ENCODE measurements at regions not wholly inside any gene's neighbourhood (a gene's known extent, or its start where the extent isn't known, plus 50 kb on each side); places are given as distances from the start of the nearest gene placed in this dataset.
A peak's percentile ranks its signal among the peaks of the same experiment; 100 is the strongest.

DNA sequence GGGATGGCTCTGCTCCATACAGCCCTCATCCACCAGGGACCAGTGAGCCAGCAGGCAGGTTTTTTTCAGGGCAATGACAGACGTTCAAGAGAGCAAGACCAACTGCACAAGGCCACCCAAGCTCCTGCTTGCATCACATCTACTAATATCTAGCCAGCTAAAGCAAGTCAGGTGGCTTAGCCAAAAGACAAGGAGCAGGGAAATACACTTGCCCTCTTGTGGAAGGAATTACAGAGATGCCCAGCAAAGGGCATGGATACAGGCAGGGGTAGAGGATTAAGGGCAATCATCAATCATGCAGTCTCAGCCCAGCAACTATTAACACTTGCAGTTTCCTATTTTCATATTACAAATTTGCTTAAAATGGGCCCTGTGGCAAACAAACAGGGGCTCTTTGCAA lies 81.5 kb upstream of the NTRK3 start:
- H3K9me3 ChIP-seq (ENCODE audit: insufficient read depth, low read depth, low read length): no peaks in the 10 kb centered on the region
- no peak overlapping the region for H3K4me2 ChIP-seq (ENCODE audit: low read depth, low read length, poor library complexity, severe bottlenecking)
- H3K9me2 ChIP-seq (replicated peaks; ENCODE audit: low read depth, low read length): no peaks in the 10 kb centered on the region
- no peaks in the 10 kb centered on the region for H3K36me3 ChIP-seq (ENCODE audit: insufficient read depth, low read length)
- no peak overlapping the region for H3K9ac ChIP-seq (ENCODE audit: low read depth, low read length, poor library complexity, severe bottlenecking)
- no peaks in the 10 kb centered on the region for H3F3A ChIP-seq (ENCODE audit: low read depth)
- no peak for TF ChIP-seq EZH2phosphoT487 (IDR thresholded peaks at IDR 0.05; ENCODE audit: borderline replicate concordance)
- TF ChIP-seq CTCF (conservative IDR thresholded peaks at IDR 0.05; ENCODE audit: low read length): no peak
- no peaks in the 10 kb centered on the region for H3K79me2 ChIP-seq (ENCODE audit: insufficient read depth, low read length)
- H3K4me3 ChIP-seq (ENCODE audit: low read length, poor library complexity, severe bottlenecking): no peak overlapping the region
- H2AFZ ChIP-seq (ENCODE audit: low read length): no peak overlapping the region
- no peaks in the 10 kb centered on the region for H3K4me1 ChIP-seq (ENCODE audit: insufficient read depth, low read length, poor library complexity, severe bottlenecking)
- H4K20me1 ChIP-seq (ENCODE audit: insufficient read depth, low read length, poor library complexity, severe bottlenecking): no peaks in the 10 kb centered on the region
- no peaks in the 10 kb centered on the region for H3K27me3 ChIP-seq (ENCODE audit: insufficient read depth, low read length, poor library complexity, severe bottlenecking)

DNA sequence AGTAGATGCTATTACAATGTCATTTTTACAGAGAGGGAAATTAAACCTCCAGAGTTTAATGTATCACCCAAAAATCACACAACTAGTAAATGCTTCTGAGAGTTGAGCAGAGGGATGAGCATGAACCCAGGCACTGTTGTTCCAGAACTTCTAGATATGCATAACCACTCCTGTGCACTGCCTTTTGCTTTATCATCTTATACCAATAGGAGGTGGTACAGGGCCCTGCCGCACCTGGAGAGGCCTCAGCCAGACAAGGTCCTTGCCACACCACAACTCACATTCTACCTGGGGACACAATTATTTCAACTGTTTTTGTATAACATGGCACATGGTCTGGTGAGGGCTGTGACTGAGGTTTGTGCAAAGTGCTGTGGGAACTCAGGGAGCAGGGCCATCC lies 78.5 kb upstream of the NTRK3 start:
- no peak overlapping the region for H2AFZ ChIP-seq (ENCODE audit: low read length)

DNA sequence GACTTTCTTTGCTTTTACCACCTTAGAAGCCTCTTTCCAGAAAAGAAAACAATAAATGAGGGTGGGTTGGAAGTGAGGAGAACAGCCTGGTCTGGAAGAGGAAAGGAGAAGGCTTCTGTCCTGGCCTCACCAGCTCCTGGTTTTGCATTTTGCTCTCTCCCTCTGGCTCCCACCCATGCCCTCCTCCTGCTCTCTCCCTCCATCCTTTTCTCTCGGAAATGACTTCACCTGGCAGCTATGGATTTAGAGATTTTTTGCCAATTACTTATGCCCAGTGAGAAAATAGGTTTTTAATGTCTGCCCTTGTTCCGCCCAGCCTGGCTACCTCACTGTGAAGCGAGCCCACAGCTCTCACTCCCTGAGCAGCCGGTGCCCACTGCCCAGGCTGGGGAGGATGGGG lies 77.9 kb upstream of the NTRK3 start:
- TF ChIP-seq CTCF (conservative IDR thresholded peaks at IDR 0.05; ENCODE audit: low read length) (no peak), EZH2phosphoT487 (IDR thresholded peaks at IDR 0.05; ENCODE audit: borderline replicate concordance) (no peak)
- Histone ChIP-seq H3K36me3 (ENCODE audit: insufficient read depth, low read length) (no peaks in the 10 kb centered on the region), H3K4me3 (ENCODE audit: low read length, poor library complexity, severe bottlenecking) (no peak overlapping the region), H3K9ac (ENCODE audit: low read depth, low read length, poor library complexity, severe bottlenecking) (no peak overlapping the region), H4K20me1 (ENCODE audit: insufficient read depth, low read length, poor library complexity, severe bottlenecking) (no peaks in the 10 kb centered on the region), H3K27me3 (ENCODE audit: insufficient read depth, low read length, poor library complexity, severe bottlenecking) (no peaks in the 10 kb centered on the region), H3K79me2 (ENCODE audit: insufficient read depth, low read length) (no peaks in the 10 kb centered on the region), H3K4me2 (ENCODE audit: low read depth, low read length, poor library complexity, severe bottlenecking) (no peak overlapping the region), H3K4me1 (ENCODE audit: insufficient read depth, low read length, poor library complexity, severe bottlenecking) (no peaks in the 10 kb centered on the region), H3F3A (ENCODE audit: low read depth) (no peaks in the 10 kb centered on the region), H3K9me2 (replicated peaks; ENCODE audit: low read depth, low read length) (no peaks in the 10 kb centered on the region), H3K9me3 (ENCODE audit: insufficient read depth, low read depth, low read length) (no peaks in the 10 kb centered on the region), H2AFZ (ENCODE audit: low read length) (no peak overlapping the region)

More for the DNA sequence above, 78.5 kb upstream of the NTRK3 start:
- no peaks in the 10 kb centered on the region for H3K4me1 ChIP-seq (ENCODE audit: insufficient read depth, low read length, poor library complexity, severe bottlenecking)
- no peaks in the 10 kb centered on the region for H3K9me2 ChIP-seq (replicated peaks; ENCODE audit: low read depth, low read length)
- no peaks in the 10 kb centered on the region for H3K9me3 ChIP-seq (ENCODE audit: insufficient read depth, low read depth, low read length)
- H3K9ac ChIP-seq (ENCODE audit: low read depth, low read length, poor library complexity, severe bottlenecking): no peak overlapping the region
- H3K27me3 ChIP-seq (ENCODE audit: insufficient read depth, low read length, poor library complexity, severe bottlenecking): no peaks in the 10 kb centered on the region
- H3F3A ChIP-seq (ENCODE audit: low read depth): no peaks in the 10 kb centered on the region
- H3K36me3 ChIP-seq (ENCODE audit: insufficient read depth, low read length): no peaks in the 10 kb centered on the region
- TF ChIP-seq CTCF (conservative IDR thresholded peaks at IDR 0.05; ENCODE audit: low read length) (peak; percentile 53), EZH2phosphoT487 (IDR thresholded peaks at IDR 0.05; ENCODE audit: borderline replicate concordance) (no peak)
- no peaks in the 10 kb centered on the region for H4K20me1 ChIP-seq (ENCODE audit: insufficient read depth, low read length, poor library complexity, severe bottlenecking)
- H3K4me2 ChIP-seq (ENCODE audit: low read depth, low read length, poor library complexity, severe bottlenecking): no peak overlapping the region
- H3K4me3 ChIP-seq (ENCODE audit: low read length, poor library complexity, severe bottlenecking): no peak overlapping the region
- H3K79me2 ChIP-seq (ENCODE audit: insufficient read depth, low read length): no peaks in the 10 kb centered on the region

Measured in Loucy (cell line).